ENCODE measurements at regions not wholly inside any gene's neighbourhood (a gene's known extent, or its start where the extent isn't known, plus 50 kb on each side); places are given as distances from the start of the nearest gene placed in this dataset.

DNA sequence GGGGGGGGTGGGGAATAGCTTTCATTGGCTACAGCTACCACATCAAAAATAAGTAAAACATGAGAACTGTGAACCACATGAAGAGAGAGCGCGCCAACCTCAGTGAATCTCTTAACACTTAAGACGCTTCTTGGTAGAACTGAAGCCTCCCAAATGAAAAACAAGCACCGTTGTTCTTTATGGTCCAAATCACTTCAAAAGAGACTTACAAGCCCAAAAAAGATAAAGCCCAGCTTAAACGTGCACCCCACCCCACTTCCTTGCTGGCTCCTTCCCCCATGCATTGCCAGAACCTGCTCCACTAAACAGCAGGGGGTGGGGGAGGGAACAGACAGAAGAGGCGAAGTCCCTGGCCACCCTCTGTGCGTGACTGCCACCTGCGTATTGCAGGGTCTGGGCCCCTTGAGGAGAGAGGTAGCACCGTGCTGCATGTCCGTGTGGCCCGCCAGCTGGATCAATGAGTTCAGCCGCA lies 479.1 kb downstream of the FOXO1 start:
- TF ChIP-seq, protein P1, sequence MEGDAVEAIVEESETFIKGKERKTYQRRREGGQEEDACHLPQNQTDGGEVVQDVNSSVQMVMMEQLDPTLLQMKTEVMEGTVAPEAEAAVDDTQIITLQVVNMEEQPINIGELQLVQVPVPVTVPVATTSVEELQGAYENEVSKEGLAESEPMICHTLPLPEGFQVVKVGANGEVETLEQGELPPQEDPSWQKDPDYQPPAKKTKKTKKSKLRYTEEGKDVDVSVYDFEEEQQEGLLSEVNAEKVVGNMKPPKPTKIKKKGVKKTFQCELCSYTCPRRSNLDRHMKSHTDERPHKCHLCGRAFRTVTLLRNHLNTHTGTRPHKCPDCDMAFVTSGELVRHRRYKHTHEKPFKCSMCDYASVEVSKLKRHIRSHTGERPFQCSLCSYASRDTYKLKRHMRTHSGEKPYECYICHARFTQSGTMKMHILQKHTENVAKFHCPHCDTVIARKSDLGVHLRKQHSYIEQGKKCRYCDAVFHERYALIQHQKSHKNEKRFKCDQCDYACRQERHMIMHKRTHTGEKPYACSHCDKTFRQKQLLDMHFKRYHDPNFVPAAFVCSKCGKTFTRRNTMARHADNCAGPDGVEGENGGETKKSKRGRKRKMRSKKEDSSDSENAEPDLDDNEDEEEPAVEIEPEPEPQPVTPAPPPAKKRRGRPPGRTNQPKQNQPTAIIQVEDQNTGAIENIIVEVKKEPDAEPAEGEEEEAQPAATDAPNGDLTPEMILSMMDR (conservative IDR thresholded peaks at IDR 0.05), result no peak
- no peak overlapping the region for H3K27ac ChIP-seq

DNA sequence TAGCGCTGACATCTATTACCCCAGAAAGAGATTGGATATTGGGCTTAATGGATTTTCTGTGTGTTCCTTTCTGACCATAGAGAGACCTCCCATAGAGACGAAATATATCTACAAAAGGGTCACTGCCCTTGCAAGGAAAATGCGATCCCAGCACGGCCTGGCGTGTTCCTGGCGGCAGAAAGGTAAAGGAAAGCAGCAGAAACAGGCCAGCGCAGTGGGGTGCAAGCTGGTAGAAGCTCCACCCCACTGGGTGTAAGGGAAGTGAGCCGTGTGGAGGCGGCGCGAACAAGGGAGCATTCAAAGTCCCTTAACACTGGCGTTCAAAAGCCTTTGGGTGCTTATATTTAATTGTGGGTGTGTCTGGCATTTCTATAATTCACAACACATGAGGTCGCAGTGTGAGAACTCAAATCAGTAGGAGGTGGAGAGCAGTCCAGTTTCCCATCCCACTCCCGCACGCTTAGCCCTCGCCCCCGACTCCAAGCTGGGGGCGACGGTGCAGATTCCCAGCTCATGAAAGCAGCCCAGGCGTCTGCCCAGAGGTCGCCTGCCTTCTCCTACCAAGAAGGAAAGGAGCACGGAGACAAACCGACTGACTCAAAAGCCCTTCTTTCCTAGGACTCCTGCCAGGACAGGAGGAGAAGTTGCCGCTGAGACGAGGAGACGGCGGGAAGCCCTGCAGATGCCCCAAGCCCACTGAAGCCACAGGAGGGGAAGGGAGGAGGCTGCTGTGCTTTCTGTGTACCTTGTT lies 478.4 kb downstream of the FOXO1 start:
- TF ChIP-seq, protein P1 (conservative IDR thresholded peaks at IDR 0.05), result no peak
- no peak overlapping the region for H3K27ac ChIP-seq

DNA sequence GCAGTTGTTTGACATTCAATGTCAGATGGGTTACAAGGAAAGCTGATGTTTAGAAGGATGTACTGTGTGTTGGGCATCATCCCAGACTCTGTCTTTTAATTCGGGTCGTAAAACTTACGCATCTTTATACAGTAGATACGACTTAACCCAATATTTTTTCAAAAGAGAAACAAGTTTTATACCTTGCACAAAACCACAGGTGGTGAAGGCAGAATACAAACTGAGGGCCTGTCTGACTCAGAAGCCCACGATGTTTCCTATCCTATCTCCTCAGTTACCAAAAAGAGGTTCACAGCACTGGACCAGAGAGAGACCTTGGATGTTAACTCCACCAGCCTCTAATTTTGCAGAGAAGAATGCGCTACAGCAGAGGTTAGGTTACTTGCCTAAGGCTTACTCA lies 477.0 kb downstream of the FOXO1 start:
- no peak overlapping the region for H3K27ac ChIP-seq
- TF ChIP-seq, protein P1 (conservative IDR thresholded peaks at IDR 0.05), result no peak

DNA sequence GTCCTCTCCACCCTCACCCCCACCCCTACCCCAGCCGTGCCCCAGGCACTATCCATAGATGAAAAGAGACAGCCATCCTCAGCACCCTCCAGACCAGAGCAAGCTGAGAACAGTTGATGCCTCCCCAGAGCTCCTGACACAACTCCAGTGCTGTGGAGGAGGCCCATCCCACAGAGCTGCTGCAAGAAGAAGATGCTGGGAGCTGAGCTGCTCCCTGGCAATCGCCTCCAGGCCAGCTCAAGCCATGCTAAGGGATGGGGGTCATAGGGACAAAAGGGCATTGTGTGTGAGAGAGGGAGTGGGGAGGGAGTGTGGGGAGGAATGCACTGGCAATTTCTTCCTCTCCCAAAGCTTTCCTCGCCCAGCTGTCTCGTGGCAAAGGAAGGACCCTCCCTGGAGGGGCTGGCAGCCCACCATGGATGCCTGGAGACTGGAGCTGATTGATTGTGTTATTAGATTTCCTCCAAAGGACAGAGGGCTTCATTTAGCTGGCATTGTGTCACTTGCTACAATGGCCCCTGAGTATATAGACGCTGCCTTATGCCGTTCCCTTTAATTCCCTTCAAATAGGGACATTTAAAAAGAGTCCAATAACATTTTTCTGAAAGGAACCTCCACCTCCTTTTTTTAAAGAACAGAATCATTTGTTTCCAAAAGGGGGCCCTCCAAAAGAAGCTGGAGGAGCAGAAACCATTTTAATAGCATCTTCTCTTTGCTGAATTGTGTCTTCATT lies 476.4 kb downstream of the FOXO1 start:
- TF ChIP-seq, protein P1 (conservative IDR thresholded peaks at IDR 0.05), result no peak
- H3K27ac ChIP-seq, result no peak overlapping the region

DNA sequence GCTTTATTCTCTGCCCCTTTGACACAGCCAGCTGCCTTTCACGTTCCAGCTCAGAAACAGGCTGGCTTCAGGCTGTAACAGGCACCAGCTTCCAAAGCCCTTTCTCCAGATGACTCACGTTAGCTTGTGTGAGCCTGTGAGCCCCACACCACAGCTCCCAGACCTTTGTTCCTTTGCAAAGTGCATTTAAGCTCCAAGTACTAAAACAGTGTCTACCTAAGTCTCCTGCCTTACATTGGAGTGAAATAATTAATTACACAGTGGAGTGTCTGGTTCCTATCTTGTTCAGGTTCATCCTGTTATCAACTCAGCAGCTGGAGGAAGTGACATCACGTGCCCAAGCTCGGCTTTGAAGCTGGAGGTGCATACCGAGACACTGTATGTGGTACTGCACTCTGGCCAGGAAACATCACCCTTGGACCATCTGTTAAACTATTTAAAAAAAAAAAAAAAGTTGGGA lies 475.8 kb downstream of the FOXO1 start:
- H3K27ac ChIP-seq, result no peak overlapping the region

DNA sequence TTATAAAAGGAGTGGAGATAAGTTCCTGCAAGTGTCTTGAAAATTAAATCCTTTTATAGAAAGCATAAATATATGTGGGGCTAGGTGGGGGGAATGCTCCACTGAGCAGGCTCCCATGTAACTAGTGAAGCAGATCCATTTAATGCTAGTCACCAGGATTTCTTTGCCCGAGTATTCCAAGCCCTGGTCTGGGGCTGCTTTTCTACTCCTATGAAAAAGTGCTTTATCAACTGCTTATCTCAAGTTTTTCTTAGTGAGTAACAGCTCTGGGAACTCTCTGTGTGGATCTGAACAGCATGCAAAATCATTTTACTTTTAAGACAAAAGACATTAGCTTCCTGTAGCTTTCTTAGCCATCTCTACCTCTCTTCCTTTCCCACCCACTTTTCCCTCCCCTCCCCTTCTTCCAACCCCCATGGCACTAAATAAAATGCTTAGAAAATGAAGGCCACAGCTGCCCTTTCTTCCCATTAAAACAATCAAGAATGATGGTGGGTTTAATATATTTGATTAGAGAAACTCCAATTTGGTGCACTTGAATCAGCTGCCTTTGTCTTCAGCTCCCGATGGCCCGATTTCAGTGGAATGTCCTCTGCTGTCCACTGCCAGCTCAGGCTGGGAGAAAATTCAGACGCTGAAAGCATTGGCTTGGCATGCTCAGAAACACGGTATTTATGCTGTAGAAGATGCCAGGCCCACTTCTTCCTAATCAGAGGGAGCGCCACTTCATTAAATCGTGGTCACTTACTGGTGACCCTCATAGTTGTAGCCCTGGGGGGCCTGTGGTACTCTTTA lies 475.1 kb downstream of the FOXO1 start:
- no peak overlapping the region for H3K27ac ChIP-seq
- TF ChIP-seq, protein P1 (conservative IDR thresholded peaks at IDR 0.05), result no peak

More for the DNA sequence above, 475.8 kb downstream of the FOXO1 start:
- TF ChIP-seq, protein P1 (conservative IDR thresholded peaks at IDR 0.05), result no peak

DNA sequence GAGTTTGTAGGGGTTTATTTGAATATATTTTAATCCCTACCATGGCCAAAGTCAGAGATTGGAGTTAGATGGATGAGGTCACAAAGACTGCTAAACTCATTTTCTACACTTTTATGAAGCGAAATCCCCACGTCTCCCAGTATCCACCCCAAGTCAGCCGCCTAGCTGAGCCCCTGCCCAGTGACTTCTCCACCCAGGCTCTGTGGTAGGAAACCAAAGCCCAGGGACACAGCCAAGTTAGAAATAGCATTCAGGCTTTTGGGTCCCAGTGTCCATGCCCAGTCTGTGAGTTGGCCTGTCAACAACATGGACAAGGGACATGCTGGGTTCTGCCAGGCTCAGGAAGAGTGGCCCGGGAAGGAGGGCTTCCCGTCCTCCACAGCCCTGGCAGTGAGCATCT lies 474.0 kb downstream of the FOXO1 start:
- H3K27ac ChIP-seq, result no peak overlapping the region
- TF ChIP-seq, protein P1 (conservative IDR thresholded peaks at IDR 0.05), result no peak

All from VCaP (cell line).